ENCODE measurements at regions not wholly inside any gene's neighbourhood (a gene's known extent, or its start where the extent isn't known, plus 50 kb on each side); places are given as distances from the start of the nearest gene placed in this dataset.

DNA sequence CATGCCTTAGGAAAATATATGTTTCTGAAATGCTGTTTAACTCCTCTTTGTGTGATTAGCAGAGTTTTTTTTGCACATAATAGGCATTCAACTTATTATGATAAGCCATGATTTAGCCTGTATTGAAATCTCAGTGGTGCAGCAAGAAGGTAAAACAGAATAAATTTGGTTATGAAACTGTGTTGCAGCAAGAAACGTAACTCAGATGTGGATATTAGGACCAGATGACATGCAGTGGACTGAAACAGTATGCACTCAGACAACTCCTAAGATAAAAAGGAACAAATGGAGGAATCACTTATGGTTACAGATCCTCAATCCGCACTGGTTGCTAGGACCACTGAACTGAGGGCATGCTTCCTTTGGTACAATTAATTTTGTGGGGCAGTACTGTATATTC lies 254.2 kb upstream of the HSF2 start:
- H3K27me3 Mint-ChIP-seq (ENCODE audit: insufficient read depth, low read depth) = no peaks in the 10 kb centered on the region
- Histone ChIP-seq H3K9ac (no peak overlapping the region), H3K4me2 (no peak overlapping the region), H3F3A (ENCODE audit: low read depth) (no peaks in the 10 kb centered on the region), H3K9me3 (ENCODE audit: low read depth) (no peaks in the 10 kb centered on the region), H3K4me3 (no peak overlapping the region), H3K4me1 (no peaks in the 10 kb centered on the region), H3K36me3 (no peaks in the 10 kb centered on the region), H4K20me1 (ENCODE audit: low read depth) (no peaks in the 10 kb centered on the region), H3K27ac (no peak overlapping the region), H2AFZ (replicated peaks) (no peak overlapping the region), H3K79me2 (ENCODE audit: low read depth) (no peaks in the 10 kb centered on the region), H3K27me3 (no peaks in the 10 kb centered on the region)
- TF ChIP-seq EZH2phosphoT487 (IDR thresholded peaks at IDR 0.05) = no peak
- TF ChIP-seq, protein P1, sequence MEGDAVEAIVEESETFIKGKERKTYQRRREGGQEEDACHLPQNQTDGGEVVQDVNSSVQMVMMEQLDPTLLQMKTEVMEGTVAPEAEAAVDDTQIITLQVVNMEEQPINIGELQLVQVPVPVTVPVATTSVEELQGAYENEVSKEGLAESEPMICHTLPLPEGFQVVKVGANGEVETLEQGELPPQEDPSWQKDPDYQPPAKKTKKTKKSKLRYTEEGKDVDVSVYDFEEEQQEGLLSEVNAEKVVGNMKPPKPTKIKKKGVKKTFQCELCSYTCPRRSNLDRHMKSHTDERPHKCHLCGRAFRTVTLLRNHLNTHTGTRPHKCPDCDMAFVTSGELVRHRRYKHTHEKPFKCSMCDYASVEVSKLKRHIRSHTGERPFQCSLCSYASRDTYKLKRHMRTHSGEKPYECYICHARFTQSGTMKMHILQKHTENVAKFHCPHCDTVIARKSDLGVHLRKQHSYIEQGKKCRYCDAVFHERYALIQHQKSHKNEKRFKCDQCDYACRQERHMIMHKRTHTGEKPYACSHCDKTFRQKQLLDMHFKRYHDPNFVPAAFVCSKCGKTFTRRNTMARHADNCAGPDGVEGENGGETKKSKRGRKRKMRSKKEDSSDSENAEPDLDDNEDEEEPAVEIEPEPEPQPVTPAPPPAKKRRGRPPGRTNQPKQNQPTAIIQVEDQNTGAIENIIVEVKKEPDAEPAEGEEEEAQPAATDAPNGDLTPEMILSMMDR (IDR thresholded peaks at IDR 0.05) = no peak
- TF ChIP-seq EZH2 (IDR thresholded peaks at IDR 0.05) = no peak
- DNase-seq (ENCODE audit: low spot score) = no peak
- no peaks in the 10 kb centered on the region for H3K36me3 Mint-ChIP-seq
- H3K4me1 Mint-ChIP-seq = no peaks in the 10 kb centered on the region
- H3K27ac Mint-ChIP-seq = no peak overlapping the region
- H3K4me3 Mint-ChIP-seq = no peak overlapping the region
- no peaks in the 10 kb centered on the region for H3K9me3 Mint-ChIP-seq

DNA sequence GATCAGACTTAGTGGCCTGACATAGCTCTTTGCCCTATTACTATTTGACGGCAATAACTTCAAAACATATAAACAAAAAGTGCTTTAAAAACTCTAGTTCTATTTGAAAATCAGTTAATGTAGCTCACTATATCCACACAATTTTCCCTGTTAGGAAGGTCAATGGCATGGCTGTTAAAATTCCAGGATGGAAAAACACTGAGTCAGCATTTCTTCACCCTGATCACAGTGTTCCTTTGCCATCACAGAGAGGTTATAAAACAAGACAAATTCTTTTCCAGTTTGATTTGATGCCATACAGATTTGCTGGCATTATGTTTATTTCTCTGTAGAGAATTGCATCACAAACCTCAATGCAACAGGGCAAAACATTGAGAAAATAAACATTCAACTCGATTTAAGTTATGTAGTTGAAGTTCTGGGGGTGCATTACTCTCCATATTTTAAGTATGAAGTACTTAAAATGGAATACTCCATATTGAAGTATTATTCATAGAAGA lies 253.7 kb upstream of the HSF2 start:
- Mint-ChIP-seq H3K4me1 (no peaks in the 10 kb centered on the region), H3K27ac (no peak overlapping the region), H3K4me3 (no peak overlapping the region), H3K9me3 (no peaks in the 10 kb centered on the region), H3K36me3 (no peaks in the 10 kb centered on the region), H3K27me3 (ENCODE audit: insufficient read depth, low read depth) (no peaks in the 10 kb centered on the region)
- no peaks in the 10 kb centered on the region for H3F3A ChIP-seq (ENCODE audit: low read depth)
- no peak overlapping the region for H3K4me3 ChIP-seq
- no peaks in the 10 kb centered on the region for H3K36me3 ChIP-seq
- H3K4me2 ChIP-seq = no peak overlapping the region
- no peaks in the 10 kb centered on the region for H4K20me1 ChIP-seq (ENCODE audit: low read depth)
- H3K9ac ChIP-seq = no peak overlapping the region
- DNase-seq (ENCODE audit: low spot score) = no peak
- no peaks in the 10 kb centered on the region for H3K79me2 ChIP-seq (ENCODE audit: low read depth)
- H3K27me3 ChIP-seq = no peaks in the 10 kb centered on the region
- H3K4me1 ChIP-seq = no peaks in the 10 kb centered on the region
- H3K27ac ChIP-seq = no peak overlapping the region
- TF ChIP-seq EZH2phosphoT487 (IDR thresholded peaks at IDR 0.05) (no peak), EZH2 (IDR thresholded peaks at IDR 0.05) (no peak)
- TF ChIP-seq, protein P1 (IDR thresholded peaks at IDR 0.05) = no peak
- no peak overlapping the region for H2AFZ ChIP-seq (replicated peaks)
- no peaks in the 10 kb centered on the region for H3K9me3 ChIP-seq (ENCODE audit: low read depth)

DNA sequence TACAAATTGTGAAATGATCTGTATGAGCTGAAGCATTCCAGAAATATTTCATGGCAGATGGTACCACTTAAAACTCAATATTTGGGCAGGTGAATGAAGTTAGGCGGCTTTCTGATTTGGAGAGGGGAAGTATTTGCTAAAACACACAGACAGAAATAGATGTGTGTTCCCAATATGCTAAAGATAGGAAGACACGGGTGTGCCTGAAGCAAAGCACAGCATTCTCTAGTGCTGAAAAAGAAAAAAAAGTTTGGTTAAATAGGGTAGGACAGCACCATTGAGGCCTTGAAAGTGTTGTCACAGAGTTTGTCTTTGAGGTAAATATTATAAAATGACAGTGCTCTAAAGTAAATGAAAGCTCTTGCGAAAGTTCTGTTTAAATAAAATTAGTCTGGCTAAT lies 252.2 kb upstream of the HSF2 start:
- Mint-ChIP-seq H3K36me3 (no peaks in the 10 kb centered on the region), H3K9me3 (no peaks in the 10 kb centered on the region), H3K4me1 (peaks cover 2% of the 10 kb centered on the region), H3K27me3 (ENCODE audit: insufficient read depth, low read depth) (no peaks in the 10 kb centered on the region), H3K4me3 (no peak overlapping the region), H3K27ac (no peak overlapping the region)
- DNase-seq (ENCODE audit: low spot score) = no peak
- no peak overlapping the region for H3K4me2 ChIP-seq
- H2AFZ ChIP-seq (replicated peaks) = no peak overlapping the region
- H3F3A ChIP-seq (ENCODE audit: low read depth) = no peaks in the 10 kb centered on the region
- H3K79me2 ChIP-seq (ENCODE audit: low read depth) = no peaks in the 10 kb centered on the region
- TF ChIP-seq EZH2 (IDR thresholded peaks at IDR 0.05) (no peak), EZH2phosphoT487 (IDR thresholded peaks at IDR 0.05) (no peak)
- TF ChIP-seq, protein P1 (IDR thresholded peaks at IDR 0.05) = no peak
- H4K20me1 ChIP-seq (ENCODE audit: low read depth) = no peaks in the 10 kb centered on the region
- no peaks in the 10 kb centered on the region for H3K36me3 ChIP-seq
- H3K27ac ChIP-seq = no peak overlapping the region
- H3K4me3 ChIP-seq = no peak overlapping the region
- H3K4me1 ChIP-seq = no peaks in the 10 kb centered on the region
- no peaks in the 10 kb centered on the region for H3K27me3 ChIP-seq
- no peaks in the 10 kb centered on the region for H3K9me3 ChIP-seq (ENCODE audit: low read depth)
- H3K9ac ChIP-seq = no peak overlapping the region

All from neural progenitor cell (in vitro differentiated cells).